Upper lobe of right lung (tissue), 1 donor: ENCODE measurements at regions not wholly inside any gene's neighbourhood (a gene's known extent, or its start where the extent isn't known, plus 50 kb on each side); places are given as distances from the start of the nearest gene placed in this dataset.
"Not testable (repeated sequence)": the region's sequence is repeated elsewhere in the genome, so short reads cannot be mapped to it uniquely, and the experiment has no call there.

Source experiments
- ATAC-seq: fragments of 200-7000 bp; cut with Tn5 transposase; one replicate; pipeline ENCODE4 v1.9.1; 2020; ENCODE audit warnings: mild to moderate bottlenecking, moderate library complexity
- DNase-seq: peaks from one replicate; pipeline ENCODE4 v3.0.0-alpha.2; 2020
- H3K27ac ChIP-seq: fragments of 200-600 bp; one replicate; pipeline ENCODE4 v1.8.0; 2022
- H3K27me3 ChIP-seq: fragments of 200-600 bp; one replicate; pipeline ENCODE4 v1.8.0; 2022; ENCODE audit warnings: mild to moderate bottlenecking
- H3K36me3 ChIP-seq: fragments of 200-600 bp; one replicate; pipeline ENCODE4 v1.8.0; 2022
- H3K4me1 ChIP-seq: fragments of 200-600 bp; one replicate; pipeline ENCODE4 v1.8.0; 2022
- H3K4me3 ChIP-seq: fragments of 200-600 bp; one replicate; pipeline ENCODE4 v1.8.0; 2022; ENCODE audit warnings: mild to moderate bottlenecking
- H3K9me3 ChIP-seq: fragments of 200-600 bp; one replicate; pipeline ENCODE4 v1.8.0; 2022
- CTCF ChIP-seq: fragments of 200-600 bp; IDR thresholded peaks from one replicate; pipeline ENCODE4 v1.8.0; 2022; ENCODE audit warnings: antibody characterized with exemption
- intact Hi-C: fragments of 100-400 bp; cut with DNase I; formaldehyde crosslinking; loops from one replicate; pipeline ENCODE4 v1.11.0; 2022
- donor health status: DM: no; HTN: yes; CAD: no; lungs with severe emphysema.

DNA sequence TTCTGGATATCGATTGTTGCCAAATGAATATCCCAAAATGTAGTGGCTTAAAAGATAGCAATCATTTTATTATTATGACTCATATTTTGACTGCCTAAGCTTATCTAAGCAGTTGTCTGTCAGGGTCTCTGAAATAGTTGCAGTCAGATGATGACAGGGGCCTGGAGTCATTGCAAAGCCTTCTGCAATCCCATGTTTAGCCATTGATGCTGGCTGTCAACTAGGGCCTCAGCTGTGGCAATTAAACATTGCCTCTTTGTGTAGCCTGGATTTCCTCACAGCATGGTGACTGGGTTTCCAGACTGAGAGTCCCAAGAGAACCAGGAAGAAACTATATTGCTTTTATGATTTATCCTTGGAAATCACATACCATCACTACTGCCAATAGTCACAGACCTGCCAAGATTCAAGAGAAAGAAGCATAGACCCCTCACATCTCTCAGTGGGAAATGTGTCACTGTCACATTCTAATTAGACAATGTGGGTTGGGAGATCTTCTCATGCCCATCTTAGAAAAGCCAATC is 227.3 kb upstream of the NOCT start:
- no peaks in the 10 kb centered on the region for H3K27me3 ChIP-seq
- H3K9me3 ChIP-seq: no peaks in the 10 kb centered on the region
- no peak for DNase-seq
- intact Hi-C loops: no loop called here
- no peak for ATAC-seq
- H3K27ac ChIP-seq: no peak overlapping the region
- H3K4me1 ChIP-seq: no peaks in the 10 kb centered on the region
- H3K4me3 ChIP-seq: no peak overlapping the region
- TF ChIP-seq CTCF: no peak
- no peaks in the 10 kb centered on the region for H3K36me3 ChIP-seq

DNA sequence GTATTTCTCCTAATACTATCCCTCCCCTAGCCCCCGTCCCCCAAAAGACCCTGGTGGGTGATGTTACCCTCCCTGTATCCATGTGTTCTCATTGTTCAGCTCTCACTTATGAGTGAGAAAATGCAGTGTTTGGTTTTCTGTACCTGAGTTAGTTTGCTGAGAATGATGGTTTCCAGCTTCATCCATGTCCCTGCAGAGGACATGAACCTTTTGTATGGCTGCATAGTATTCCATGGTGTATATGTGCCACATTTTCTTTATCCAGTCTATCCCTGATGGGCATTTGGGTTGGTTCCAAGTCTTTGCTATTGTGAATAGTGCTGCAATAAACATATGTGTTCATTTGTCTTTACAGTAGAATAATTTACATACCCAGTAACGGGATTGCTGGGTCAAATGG is 235.8 kb upstream of the NOCT start:
- H3K27ac ChIP-seq, intact Hi-C loops, H3K9me3 ChIP-seq, DNase-seq, H3K4me1 ChIP-seq, ATAC-seq, H3K27me3 ChIP-seq, H3K36me3 ChIP-seq, H3K4me3 ChIP-seq: not testable (repeated sequence)

GRCh38 chr4:138775890-138776289 is 239.7 kb upstream of the NOCT start:
- no peak for TF ChIP-seq CTCF
- Histone ChIP-seq H3K27me3 (no peaks in the 10 kb centered on the region), H3K4me1 (no peaks in the 10 kb centered on the region), H3K27ac (no peak overlapping the region), H3K4me3 (no peak overlapping the region), H3K36me3 (no peaks in the 10 kb centered on the region), H3K9me3 (no peaks in the 10 kb centered on the region)
- intact Hi-C loops: no loop called here
- ATAC-seq (peak; percentile 66), DNase-seq (no peak)

GRCh38 chr4:138775489-138775888 is 240.1 kb upstream of the NOCT start:
- no peak for DNase-seq
- intact Hi-C loops: no loop called here
- no peak for TF ChIP-seq CTCF
- Histone ChIP-seq H3K9me3 (no peaks in the 10 kb centered on the region), H3K4me1 (no peaks in the 10 kb centered on the region), H3K36me3 (no peaks in the 10 kb centered on the region), H3K27ac (no peak overlapping the region), H3K27me3 (no peaks in the 10 kb centered on the region), H3K4me3 (no peak overlapping the region)
- no peak for ATAC-seq

DNA sequence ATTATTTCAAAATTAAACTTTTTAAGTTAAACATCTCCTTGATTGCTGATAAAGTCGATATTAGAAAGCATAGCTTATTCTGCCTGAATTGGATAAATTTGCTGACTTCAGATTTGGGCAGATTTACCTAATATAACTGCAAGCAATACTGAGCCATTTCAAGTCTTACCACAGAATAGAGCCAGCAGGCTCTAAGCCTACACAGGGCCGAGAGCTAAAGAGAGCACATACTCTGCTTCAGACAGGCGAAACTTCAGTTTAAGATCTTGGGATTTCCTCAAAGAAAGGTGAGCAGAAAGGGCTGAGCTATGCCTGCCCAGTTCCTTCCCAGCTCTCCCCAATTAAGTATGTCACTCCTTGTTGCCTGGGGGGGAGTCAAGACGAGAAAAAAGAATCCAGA is 240.6 kb upstream of the NOCT start:
- intact Hi-C loops: no loop called here
- TF ChIP-seq CTCF: no peak
- no peak overlapping the region for H3K4me3 ChIP-seq
- ATAC-seq (no peak), DNase-seq (no peak)
- no peaks in the 10 kb centered on the region for H3K27me3 ChIP-seq
- no peak overlapping the region for H3K27ac ChIP-seq
- H3K9me3 ChIP-seq: no peaks in the 10 kb centered on the region
- no peaks in the 10 kb centered on the region for H3K36me3 ChIP-seq
- no peaks in the 10 kb centered on the region for H3K4me1 ChIP-seq

- DNase-seq, H3K4me3 ChIP-seq, H3K36me3 ChIP-seq, H3K27me3 ChIP-seq, ATAC-seq, H3K9me3 ChIP-seq, H3K27ac ChIP-seq, intact Hi-C loops, H3K4me1 ChIP-seq: not testable (repeated sequence)
These were observed 241.5 kb upstream of the NOCT start for GRCh38 chr4:138774125-138774524.

DNA sequence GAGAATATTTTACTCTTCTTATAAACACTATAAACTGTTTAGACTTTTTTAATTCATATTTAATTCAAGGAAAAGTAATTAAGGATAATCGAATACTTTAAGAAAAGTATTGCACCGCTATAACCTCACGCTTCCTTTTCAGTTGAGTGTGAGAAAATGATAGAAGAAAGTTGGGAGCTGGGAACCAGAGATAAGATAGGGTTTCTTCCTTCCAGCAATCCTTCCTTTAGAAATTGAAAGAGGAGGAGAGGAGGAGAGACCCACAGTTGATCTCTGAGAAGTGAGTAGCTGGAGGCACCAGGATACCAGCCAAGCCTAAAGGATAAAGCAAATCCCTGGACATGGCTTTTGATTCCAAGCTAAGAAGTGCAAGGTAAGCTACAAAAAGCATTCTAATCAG is 242.3 kb upstream of the NOCT start:
- no peaks in the 10 kb centered on the region for H3K4me1 ChIP-seq
- no peaks in the 10 kb centered on the region for H3K9me3 ChIP-seq
- no peaks in the 10 kb centered on the region for H3K27me3 ChIP-seq
- no peak for ATAC-seq
- no peak for DNase-seq
- H3K36me3 ChIP-seq: no peaks in the 10 kb centered on the region
- H3K27ac ChIP-seq: no peak overlapping the region
- intact Hi-C loops: no loop called here
- TF ChIP-seq CTCF: no peak
- no peak overlapping the region for H3K4me3 ChIP-seq
